GM19438 (cell line): ENCODE measurements at regions not wholly inside any gene's neighbourhood (a gene's known extent, or its start where the extent isn't known, plus 50 kb on each side); places are given as distances from the start of the nearest gene placed in this dataset.

ENCODE experiments used
- ATAC-seq: cut with Tn5 transposase; IDR thresholded peaks from one replicate; pipeline ENCODE4 v1.9.1; 2021; ENCODE audit warnings: low read depth; ENCODE audit not compliant: unreplicated experiment

DNA sequence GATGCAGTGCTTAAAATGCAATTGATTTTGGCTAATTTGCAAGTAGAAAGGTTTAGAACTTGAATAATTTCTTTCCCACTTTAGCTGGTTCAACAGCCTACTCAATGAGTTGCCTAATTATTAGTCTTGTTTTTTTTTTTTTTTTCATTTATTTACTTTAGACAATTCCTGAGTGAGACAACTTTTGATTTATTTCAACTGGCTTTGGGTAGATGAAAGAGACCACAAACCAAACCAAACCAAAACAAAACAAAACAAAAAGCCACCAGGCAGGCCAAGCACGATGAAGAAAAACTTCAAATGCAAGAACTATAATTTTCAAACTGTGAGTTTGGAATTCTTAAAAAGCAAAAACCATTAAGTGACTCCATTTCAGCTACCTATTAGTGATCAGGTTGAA is 469.9 kb downstream of the GBE1 start:
- ATAC-seq: no peak

GRCh38 chr3:81289676-81290075 is 471.8 kb downstream of the GBE1 start:
- ATAC-seq: no peak

GRCh38 chr3:81279481-81280379 is 481.7 kb downstream of the GBE1 start:
- no peak for ATAC-seq

DNA sequence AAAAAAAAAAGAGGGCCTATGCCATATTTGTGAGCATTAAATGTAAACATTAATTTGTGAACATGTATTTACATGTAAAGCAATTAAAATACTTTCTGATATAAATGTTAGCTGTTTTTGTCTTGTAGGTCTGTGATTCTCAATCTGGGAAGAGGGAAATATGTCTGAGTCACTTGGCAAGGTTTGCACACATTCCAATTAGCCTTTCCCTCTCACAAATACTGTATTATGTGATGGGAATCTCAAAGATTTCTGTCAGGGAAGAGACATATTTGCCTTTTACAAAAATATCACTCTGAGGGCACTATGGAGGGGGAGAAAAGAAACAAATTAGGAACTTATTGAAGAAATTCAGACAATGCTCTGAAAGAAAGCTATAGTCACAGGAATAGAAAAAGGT is 483.6 kb downstream of the GBE1 start:
- no peak for ATAC-seq

DNA sequence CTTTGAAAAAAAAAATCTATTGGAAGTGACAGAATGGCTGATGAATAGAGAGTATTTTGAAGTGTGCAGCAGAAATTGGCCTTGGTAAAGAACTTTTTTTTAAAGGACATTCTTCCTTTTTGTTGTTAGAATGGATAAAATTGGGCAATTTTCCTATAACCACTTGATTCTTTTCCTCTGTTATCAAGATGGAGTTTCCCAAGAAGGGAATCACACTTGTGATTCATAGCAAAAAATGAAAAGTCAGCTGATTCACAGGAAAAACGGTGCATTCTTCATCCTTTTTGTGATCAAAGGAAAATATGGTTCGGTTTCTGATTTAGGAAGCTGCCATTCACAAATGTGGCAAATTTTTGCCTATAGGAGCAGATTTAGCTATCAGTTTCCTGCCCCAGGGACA is 486.8 kb downstream of the GBE1 start:
- ATAC-seq: no peak

DNA sequence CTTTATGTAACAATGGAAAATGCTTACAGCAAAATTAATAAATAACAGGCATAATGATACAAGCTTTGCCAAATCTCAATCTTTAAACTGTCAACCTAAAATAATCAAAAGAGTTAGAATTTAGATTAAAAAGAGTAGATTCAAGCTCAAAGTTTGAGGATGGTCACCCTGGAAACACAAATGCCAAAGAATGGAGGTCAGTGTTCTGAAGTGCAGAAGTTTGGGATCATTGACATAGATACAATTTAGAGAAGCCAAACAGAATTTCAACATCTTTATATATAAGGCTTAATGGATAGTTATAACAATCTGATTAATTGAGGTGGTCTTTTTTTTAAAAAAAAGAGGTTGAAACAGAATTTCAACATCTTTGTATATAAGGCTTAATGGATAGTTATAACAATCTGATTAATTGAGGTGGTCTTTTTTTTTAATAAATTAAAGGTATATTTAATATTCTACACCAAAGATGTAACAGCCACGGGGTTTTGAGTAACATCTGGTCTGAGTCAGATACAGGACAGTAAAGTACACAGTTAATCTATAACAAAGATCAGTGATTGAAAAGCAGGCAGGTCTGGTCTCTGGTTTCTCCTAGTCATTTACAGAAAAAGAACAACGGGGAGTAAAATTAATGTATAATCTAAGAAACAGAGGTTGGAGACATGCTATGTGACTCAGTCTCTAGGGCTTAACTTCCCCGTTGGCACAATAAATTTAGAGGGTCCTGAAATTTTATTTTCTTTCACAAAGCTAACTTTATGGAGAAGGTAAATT is 490.7 kb downstream of the GBE1 start:
- peak; percentile 97 for ATAC-seq

- no peak for ATAC-seq
Measured at GRCh38 chr3:81268526-81268925, 492.9 kb downstream of the GBE1 start.

GRCh38 chr3:81261996-81262395 is 499.4 kb downstream of the GBE1 start:
- ATAC-seq: no peak

DNA sequence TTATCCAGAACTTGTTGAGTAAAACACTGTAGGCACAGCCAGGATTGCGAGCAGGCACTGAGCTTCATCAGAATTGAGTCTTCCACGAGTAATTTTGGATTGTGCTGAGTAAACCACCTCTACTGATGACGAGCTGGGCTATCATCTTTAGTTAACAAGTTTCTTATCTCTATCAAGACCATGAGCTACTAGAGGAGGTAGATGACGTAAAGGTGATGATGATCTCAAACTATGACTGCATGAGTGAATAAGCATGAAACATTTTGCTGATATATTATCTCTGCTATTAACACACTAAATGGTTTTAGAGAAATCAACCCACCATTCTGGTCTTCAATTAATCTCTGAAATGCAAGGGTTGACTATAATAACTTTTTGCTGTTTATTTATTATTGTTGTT is 506.0 kb downstream of the GBE1 start:
- ATAC-seq: no peak

GRCh38 chr3:81251096-81251495 is 510.3 kb downstream of the GBE1 start:
- ATAC-seq: no peak

- peak; percentile 84 for ATAC-seq
Measured at GRCh38 chr3:81249540-81250029, 511.9 kb downstream of the GBE1 start.

- ATAC-seq: no peak
Measured at GRCh38 chr3:81245501-81245900, 515.9 kb downstream of the GBE1 start.

GRCh38 chr3:81245043-81245442 is 516.4 kb downstream of the GBE1 start:
- no peak for ATAC-seq

DNA sequence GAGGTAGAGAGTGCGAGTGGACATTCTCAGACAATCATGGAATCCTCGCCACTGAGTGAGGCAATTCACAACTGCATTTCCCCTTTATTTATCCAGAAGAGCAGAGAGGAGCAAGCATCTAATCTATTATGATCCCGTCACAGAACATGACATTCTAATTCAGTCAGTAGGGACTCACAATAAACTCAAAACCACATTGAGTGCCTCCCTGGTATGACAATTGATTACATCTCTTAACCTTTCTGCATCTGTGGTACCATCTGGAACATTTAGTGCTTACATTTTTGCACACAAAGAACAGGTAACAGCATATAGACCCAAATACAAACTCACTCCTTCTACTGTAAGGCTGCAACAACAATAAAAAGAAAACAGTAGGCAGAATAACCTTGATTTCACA is 517.2 kb downstream of the GBE1 start:
- ATAC-seq: no peak

DNA sequence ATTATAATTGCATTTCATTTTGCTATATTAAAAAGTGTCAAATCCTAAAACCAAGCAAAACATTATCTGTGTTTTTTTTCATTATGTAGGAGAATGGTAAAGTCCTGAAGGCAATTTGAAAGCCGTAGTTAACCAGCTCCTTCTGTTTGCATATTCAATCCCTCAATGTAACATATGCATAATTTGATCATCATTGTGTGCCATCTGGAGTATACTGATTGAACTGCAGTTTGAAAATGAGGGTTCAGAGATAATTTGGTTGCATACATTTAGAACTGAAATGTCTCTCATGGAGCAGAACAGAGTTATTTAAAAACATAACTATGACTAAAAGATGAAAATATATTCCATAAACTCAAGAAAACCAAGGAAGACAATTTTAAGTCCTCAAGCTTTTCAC is 518.6 kb downstream of the GBE1 start:
- ATAC-seq: no peak

DNA sequence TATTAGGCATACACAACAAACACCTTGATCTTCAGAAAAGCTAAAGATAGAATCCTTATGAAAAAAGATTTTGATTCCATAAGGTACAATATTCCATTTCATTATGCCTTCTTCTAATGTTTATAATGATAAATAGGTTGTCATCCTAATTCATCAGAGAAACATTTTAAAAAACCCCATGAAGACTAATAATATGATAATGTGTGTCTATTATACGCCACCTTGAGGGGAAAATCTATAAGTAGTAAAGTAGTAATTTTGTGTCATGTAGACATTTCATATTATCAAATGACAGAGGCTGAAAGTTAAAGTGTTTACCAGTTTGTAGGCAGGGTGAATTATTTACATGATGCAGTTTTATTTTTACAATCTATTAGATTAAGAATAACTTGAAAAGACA is 524.3 kb downstream of the GBE1 start:
- no peak for ATAC-seq

- no peak for ATAC-seq
Measured at GRCh38 chr3:81218023-81218422, 543.4 kb downstream of the GBE1 start.

DNA sequence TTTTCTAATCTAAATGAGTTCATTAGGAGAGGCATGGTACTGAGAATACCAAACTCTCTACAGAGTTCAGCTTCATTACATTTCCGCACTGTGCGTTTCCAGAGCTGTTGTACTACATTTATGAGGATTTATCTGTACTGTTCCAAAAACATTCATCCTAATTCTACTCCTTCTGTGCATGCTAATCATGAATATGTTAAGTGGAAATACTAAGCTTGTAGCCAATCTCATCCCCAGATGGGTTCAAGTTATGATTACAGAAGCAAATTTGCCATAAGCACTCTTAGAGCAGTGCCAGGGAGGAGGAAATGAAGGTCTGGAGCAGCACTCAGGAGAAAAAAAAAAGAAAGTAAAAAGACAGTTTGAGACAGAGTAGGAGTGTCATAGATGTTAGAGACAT is 544.3 kb downstream of the GBE1 start:
- ATAC-seq: no peak

DNA sequence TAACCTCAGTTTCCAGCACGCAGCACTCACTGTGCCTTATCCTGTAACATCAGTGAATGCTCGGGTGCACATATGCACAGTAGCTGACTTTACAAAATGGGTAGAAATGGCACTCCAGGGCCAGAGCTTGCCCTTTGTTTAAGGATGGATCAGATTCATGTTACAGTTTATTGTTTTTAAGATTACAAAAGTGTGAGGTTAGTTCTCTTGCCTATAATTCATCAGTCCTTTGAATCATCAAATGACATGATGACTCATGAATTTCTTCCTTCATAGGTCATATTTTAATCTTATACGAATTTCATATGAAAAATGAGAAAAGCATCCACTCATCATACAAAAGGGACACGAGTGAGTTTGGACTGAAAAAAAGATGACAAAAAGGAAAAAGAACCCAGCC is 545.3 kb downstream of the GBE1 start:
- no peak for ATAC-seq

GRCh38 chr3:81214631-81215030 is 546.8 kb downstream of the GBE1 start:
- ATAC-seq: no peak

DNA sequence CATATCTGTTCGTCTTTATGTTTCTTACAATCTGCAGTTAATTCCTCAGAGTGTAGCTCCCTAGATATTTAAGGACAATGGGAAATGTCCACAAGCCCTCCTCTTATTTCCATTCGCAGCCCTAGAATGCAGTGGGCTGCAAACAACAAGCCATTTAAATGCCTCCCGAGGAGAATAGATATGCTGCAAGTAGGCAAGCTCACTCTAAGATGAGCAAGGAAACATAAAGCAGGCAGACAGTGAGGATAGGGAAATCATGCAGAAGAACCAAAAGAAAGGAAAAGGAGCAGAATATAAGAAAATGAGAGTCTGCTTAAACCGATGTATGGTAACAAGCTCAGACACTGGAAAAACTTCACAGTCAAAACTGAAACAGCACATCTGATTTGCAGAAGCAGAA is 561.9 kb downstream of the GBE1 start:
- ATAC-seq: no peak

GRCh38 chr3:81198756-81199155 is 562.7 kb downstream of the GBE1 start:
- no peak for ATAC-seq
